ENCODE measurements at regions not wholly inside any gene's neighbourhood (a gene's known extent, or its start where the extent isn't known, plus 50 kb on each side); places are given as distances from the start of the nearest gene placed in this dataset.
"Not testable (repeated sequence)": the region's sequence is repeated elsewhere in the genome, so short reads cannot be mapped to it uniquely, and the experiment has no call there.

DNA sequence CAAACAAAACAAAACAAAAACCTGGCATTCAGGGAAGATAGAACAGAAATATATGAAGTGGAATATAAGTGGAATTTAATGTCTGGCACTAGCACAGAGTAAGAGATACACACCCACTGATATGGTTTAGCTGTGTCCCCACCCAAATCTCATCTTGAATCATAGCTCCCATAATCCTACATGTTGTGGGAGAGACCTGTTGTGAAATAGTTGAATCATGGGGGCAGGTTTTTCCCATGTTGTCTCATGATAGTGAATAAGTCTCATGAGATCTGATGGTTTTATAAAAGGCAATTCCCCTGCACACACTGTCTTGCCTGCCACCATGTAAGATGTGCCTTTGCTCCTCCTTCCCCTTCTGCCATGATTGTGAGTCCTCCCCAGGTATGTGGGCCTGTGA lies 200.1 kb upstream of the RGS17 start:
- not testable (repeated sequence) for H3K4me1 ChIP-seq (ENCODE audit: control insufficient read depth, insufficient read depth, low read length); H3K36me3 ChIP-seq (ENCODE audit: control insufficient read depth, insufficient read depth, low read length); H3K27ac ChIP-seq (ENCODE audit: insufficient read depth, low read depth, low read length, poor library complexity, severe bottlenecking); H3K27me3 ChIP-seq (ENCODE audit: control insufficient read depth, insufficient read depth, low read length, poor library complexity, severe bottlenecking); H3K4me3 ChIP-seq (ENCODE audit: insufficient read depth, low read depth, low read length); H3K9me3 ChIP-seq (ENCODE audit: control insufficient read depth, low read length)

DNA sequence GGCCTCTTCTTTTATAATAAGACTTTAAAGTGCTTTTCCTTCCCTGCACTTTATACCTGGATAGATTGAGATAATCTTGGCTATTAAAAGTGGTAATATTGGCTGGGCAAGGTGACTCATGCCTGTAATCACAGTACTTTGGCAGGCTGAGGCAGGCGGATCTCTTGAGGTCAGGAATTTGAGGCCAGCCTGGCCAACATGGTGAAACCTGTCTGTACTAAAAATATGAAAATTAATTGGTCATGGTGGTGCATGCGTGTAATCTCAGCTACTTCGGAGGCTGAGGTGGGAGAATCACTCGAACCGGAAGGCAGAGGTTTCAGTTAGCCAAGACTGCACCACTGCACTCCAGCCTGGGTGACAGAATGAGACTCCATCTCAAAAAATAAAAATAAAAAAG lies 197.1 kb upstream of the RGS17 start:
- Histone ChIP-seq H3K27ac (ENCODE audit: insufficient read depth, low read depth, low read length, poor library complexity, severe bottlenecking) (no peak overlapping the region), H3K36me3 (ENCODE audit: control insufficient read depth, insufficient read depth, low read length) (no peaks in the 10 kb centered on the region), H3K27me3 (ENCODE audit: control insufficient read depth, insufficient read depth, low read length, poor library complexity, severe bottlenecking) (no peaks in the 10 kb centered on the region), H3K9me3 (ENCODE audit: control insufficient read depth, low read length) (no peaks in the 10 kb centered on the region), H3K4me3 (ENCODE audit: insufficient read depth, low read depth, low read length) (no peak overlapping the region), H3K4me1 (ENCODE audit: control insufficient read depth, insufficient read depth, low read length) (no peaks in the 10 kb centered on the region)
- WGBS, 2 experiments = 92 to 97% methylated on average over 5 of the region's 5 CpGs

DNA sequence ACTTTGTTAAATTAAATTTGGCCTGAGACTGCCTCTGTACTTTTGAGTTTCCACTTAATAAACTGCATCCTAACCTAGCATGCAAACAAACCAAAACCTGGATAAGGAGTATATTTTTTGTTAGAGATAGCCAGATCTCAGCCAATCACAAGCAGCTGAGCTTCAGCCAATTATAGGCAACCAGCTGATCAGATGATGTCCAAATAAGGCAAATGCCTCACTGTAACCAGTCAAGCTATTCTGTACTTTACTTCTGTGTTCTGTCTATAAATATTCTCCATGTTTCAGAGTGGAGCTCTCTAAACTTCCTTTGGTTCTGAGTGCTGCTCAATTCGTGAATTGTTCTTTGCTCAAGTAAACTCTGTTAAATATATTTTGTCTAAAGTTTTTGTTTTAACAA lies 194.6 kb upstream of the RGS17 start:
- H3K4me1 ChIP-seq (ENCODE audit: control insufficient read depth, insufficient read depth, low read length) = no peaks in the 10 kb centered on the region
- no peak overlapping the region for H3K4me3 ChIP-seq (ENCODE audit: insufficient read depth, low read depth, low read length)
- H3K9me3 ChIP-seq (ENCODE audit: control insufficient read depth, low read length) = no peaks in the 10 kb centered on the region
- no peaks in the 10 kb centered on the region for H3K36me3 ChIP-seq (ENCODE audit: control insufficient read depth, insufficient read depth, low read length)
- no CpG with 5 or more reads among the region's 1 CpG for WGBS, 2 experiments
- H3K27ac ChIP-seq (ENCODE audit: insufficient read depth, low read depth, low read length, poor library complexity, severe bottlenecking) = no peak overlapping the region
- no peaks in the 10 kb centered on the region for H3K27me3 ChIP-seq (ENCODE audit: control insufficient read depth, insufficient read depth, low read length, poor library complexity, severe bottlenecking)

DNA sequence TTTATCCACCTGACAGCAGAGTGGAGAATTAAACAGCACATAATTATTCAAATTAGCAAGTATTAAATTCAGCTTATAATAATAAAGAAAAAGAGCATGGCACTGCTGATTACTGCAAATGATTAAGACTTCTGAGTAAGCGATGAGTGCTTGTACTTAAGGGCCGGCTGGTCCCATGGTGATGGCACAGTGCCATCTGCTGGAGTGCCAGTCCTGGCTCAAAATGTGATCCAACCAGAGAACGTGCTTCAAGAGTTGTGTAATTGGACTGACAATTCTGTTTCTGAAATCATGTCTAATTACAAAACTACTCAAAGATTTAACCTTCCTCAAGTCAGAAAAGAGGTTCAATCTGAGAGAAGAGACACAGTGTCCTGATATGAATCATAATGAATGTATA lies 181.6 kb upstream of the RGS17 start:
- WGBS, 2 experiments = 63 to 74% methylated on average over 3 of the region's 3 CpGs
- Histone ChIP-seq H3K27me3 (ENCODE audit: control insufficient read depth, insufficient read depth, low read length, poor library complexity, severe bottlenecking) (no peaks in the 10 kb centered on the region), H3K4me3 (ENCODE audit: insufficient read depth, low read depth, low read length) (no peak overlapping the region), H3K4me1 (ENCODE audit: control insufficient read depth, insufficient read depth, low read length) (no peaks in the 10 kb centered on the region), H3K36me3 (ENCODE audit: control insufficient read depth, insufficient read depth, low read length) (no peaks in the 10 kb centered on the region), H3K9me3 (ENCODE audit: control insufficient read depth, low read length) (no peaks in the 10 kb centered on the region), H3K27ac (ENCODE audit: insufficient read depth, low read depth, low read length, poor library complexity, severe bottlenecking) (no peak overlapping the region)

DNA sequence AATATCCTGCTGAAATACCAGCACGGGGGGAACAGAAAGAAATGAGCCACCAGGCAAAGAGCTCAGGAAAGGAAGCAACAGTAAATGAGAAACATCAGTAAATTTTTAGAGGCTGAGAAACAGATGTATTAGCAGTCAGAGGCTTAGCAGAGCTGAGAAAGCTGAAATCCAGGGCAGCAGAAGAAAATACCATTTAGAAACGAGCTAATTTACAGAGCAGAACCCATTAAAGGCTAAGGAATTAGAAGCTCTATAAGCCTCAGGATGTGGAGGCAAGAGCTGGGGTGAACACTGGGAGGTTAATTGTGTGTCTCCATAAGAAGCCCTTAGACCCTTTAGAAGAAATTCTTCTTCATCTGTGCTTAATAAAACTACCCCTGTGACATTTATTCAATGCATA lies 178.6 kb upstream of the RGS17 start:
- Histone ChIP-seq H3K36me3 (ENCODE audit: control insufficient read depth, insufficient read depth, low read length) (no peaks in the 10 kb centered on the region), H3K4me1 (ENCODE audit: control insufficient read depth, insufficient read depth, low read length) (no peaks in the 10 kb centered on the region), H3K4me3 (ENCODE audit: insufficient read depth, low read depth, low read length) (no peak overlapping the region), H3K27me3 (ENCODE audit: control insufficient read depth, insufficient read depth, low read length, poor library complexity, severe bottlenecking) (no peaks in the 10 kb centered on the region), H3K27ac (ENCODE audit: insufficient read depth, low read depth, low read length, poor library complexity, severe bottlenecking) (peak overlapping the region; percentile 73), H3K9me3 (ENCODE audit: control insufficient read depth, low read length) (no peaks in the 10 kb centered on the region)
- 44 to 62% methylated on average over 2 of the region's 2 CpGs for WGBS, 2 experiments

DNA sequence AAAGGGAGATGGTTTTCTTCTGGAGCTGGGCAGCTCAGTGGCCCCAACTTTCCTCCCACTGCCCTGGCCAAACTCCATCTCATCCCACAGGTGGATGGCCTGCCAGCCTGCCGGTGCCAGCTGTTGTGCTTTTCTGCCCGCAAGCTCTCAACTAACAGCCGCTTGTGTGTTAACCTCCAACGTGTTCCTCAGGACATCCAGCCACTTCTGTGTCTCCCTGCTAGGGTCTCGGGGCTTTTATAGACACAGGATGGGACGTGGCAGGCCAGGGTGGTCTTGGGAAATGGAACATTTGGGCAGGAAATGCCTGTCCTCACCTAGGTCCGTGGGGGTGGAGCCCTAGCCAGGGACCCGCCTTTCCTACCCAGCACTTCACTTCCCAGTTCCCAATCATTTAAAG lies 171.1 kb upstream of the RGS17 start:
- Histone ChIP-seq H3K27me3 (ENCODE audit: control insufficient read depth, insufficient read depth, low read length, poor library complexity, severe bottlenecking) (no peaks in the 10 kb centered on the region), H3K9me3 (ENCODE audit: control insufficient read depth, low read length) (no peaks in the 10 kb centered on the region), H3K4me1 (ENCODE audit: control insufficient read depth, insufficient read depth, low read length) (no peaks in the 10 kb centered on the region), H3K4me3 (ENCODE audit: insufficient read depth, low read depth, low read length) (no peak overlapping the region), H3K27ac (ENCODE audit: insufficient read depth, low read depth, low read length, poor library complexity, severe bottlenecking) (no peak overlapping the region), H3K36me3 (ENCODE audit: control insufficient read depth, insufficient read depth, low read length) (no peaks in the 10 kb centered on the region)
- 92 to 96% methylated on average over 8 of the region's 8 CpGs for WGBS, 2 experiments

DNA sequence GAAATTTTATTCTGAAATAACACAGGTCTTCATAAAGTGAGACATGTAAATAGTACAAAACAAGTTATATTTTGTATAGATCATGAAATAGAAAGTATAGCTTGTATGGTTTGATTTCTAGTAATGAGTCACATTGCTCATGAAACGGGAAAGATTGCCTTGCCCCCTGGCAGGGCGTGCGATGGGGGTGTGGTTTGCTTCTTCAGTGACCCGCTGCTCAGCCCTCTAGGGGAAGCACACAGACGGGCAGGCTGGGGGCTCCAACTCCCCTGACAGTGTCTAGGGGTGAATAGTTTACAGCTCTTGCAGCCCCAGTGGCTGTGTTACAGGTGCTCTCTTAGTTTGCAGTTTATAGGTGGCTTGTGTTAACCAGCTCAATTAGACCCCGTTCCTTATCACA lies 170.5 kb upstream of the RGS17 start:
- 84 to 85% methylated on average over 6 of the region's 6 CpGs for WGBS, 2 experiments
- no peaks in the 10 kb centered on the region for H3K36me3 ChIP-seq (ENCODE audit: control insufficient read depth, insufficient read depth, low read length)
- H3K27ac ChIP-seq (ENCODE audit: insufficient read depth, low read depth, low read length, poor library complexity, severe bottlenecking) = no peak overlapping the region
- H3K4me1 ChIP-seq (ENCODE audit: control insufficient read depth, insufficient read depth, low read length) = no peaks in the 10 kb centered on the region
- H3K9me3 ChIP-seq (ENCODE audit: control insufficient read depth, low read length) = no peaks in the 10 kb centered on the region
- no peak overlapping the region for H3K4me3 ChIP-seq (ENCODE audit: insufficient read depth, low read depth, low read length)
- H3K27me3 ChIP-seq (ENCODE audit: control insufficient read depth, insufficient read depth, low read length, poor library complexity, severe bottlenecking) = no peaks in the 10 kb centered on the region

DNA sequence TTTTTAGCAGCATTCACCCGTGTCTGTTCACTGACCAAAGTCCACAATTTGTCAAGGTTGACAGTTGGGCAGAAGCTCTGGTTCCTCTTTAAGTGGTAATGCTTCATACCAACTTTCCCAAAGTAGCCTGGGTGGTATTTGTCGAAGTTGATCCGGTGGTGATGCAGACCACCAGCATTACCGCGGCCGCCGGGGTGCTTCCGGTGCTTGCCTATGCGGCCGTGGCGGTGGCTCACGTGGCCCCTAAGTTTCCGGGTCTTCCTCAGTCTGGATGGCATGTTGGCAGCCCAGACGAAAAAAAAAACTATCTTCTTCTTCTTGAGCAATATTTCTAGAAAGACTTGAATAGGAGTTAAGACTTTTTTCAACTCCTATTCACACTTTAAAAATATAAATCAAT lies 151.4 kb upstream of the RGS17 start:
- not testable (repeated sequence) for H3K4me1 ChIP-seq (ENCODE audit: control insufficient read depth, insufficient read depth, low read length); H3K36me3 ChIP-seq (ENCODE audit: control insufficient read depth, insufficient read depth, low read length); H3K9me3 ChIP-seq (ENCODE audit: control insufficient read depth, low read length); H3K27me3 ChIP-seq (ENCODE audit: control insufficient read depth, insufficient read depth, low read length, poor library complexity, severe bottlenecking); H3K4me3 ChIP-seq (ENCODE audit: insufficient read depth, low read depth, low read length); H3K27ac ChIP-seq (ENCODE audit: insufficient read depth, low read depth, low read length, poor library complexity, severe bottlenecking)
- WGBS, 2 experiments = 96 to 98% methylated on average over 12 to 14 of the region's 14 CpGs

DNA sequence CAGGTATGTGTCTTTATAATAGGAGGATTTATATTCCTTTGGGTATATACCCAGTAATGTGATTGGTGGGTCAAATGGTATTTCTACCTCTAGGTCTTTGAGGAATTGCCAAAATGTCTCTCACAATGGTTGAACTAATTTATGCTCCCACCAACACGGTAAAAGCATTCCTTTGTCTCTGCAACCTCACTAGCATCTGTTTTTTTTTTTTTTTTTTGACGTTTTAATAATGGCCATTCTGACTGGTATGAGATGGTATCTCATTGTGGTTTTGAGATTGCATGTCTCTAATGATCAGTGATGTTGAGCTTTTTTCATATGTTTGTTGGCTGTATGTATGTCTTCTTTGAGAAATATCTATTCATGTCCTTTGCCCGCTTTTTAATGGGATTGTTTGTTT lies 144.9 kb upstream of the RGS17 start:
- H3K4me3 ChIP-seq (ENCODE audit: insufficient read depth, low read depth, low read length) = no peak overlapping the region
- WGBS, 2 experiments = 68 to 89% methylated on average over 2 to 3 of the region's 3 CpGs
- no peaks in the 10 kb centered on the region for H3K27me3 ChIP-seq (ENCODE audit: control insufficient read depth, insufficient read depth, low read length, poor library complexity, severe bottlenecking)

DNA sequence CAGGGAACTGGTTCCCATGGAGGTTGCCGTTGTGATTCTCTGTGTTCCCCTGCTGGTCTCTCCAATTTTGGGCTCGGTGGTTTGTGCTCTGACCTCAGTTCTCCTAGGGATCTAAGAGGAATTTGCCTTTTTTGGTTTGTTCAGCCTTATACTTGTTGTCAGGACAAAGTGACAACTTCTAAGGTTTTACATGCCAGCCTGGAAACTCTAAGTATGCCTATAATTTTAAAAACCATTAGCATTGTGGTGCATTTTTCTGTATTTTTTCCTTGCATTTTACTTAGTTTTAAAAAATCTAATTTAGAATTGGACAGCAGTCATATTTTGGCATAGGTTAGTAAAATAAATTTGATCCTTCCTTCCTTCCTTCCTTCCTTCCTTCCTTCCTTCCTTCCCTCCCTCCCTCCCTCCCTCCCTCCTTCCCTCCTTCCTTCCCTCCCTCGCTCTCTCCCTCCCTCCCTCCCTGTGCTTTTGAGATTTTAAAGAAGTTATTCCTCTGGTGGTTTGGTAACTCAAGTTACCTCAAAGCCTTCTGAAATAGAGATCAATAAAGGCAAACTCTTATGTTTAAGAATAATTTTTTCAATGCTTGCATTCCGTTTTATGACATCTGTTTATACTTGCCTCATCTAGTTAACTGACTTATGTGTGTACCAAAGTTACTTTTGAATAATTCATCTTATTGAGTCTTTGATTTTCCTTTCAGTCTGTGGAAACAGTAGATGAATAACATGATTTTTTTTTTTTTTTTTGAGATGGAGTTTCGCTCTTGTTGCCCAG lies 141.3 kb upstream of the RGS17 start:
- 66 to 79% methylated on average over 3 to 5 of the region's 5 CpGs for WGBS, 2 experiments
- Histone ChIP-seq H3K9me3 (ENCODE audit: control insufficient read depth, low read length) (no peaks in the 10 kb centered on the region), H3K36me3 (ENCODE audit: control insufficient read depth, insufficient read depth, low read length) (no peaks in the 10 kb centered on the region), H3K27me3 (ENCODE audit: control insufficient read depth, insufficient read depth, low read length, poor library complexity, severe bottlenecking) (no peaks in the 10 kb centered on the region), H3K4me3 (ENCODE audit: insufficient read depth, low read depth, low read length) (no peak overlapping the region), H3K4me1 (ENCODE audit: control insufficient read depth, insufficient read depth, low read length) (no peaks in the 10 kb centered on the region), H3K27ac (ENCODE audit: insufficient read depth, low read depth, low read length, poor library complexity, severe bottlenecking) (no peak overlapping the region)

More for the DNA sequence above, 144.9 kb upstream of the RGS17 start:
- Histone ChIP-seq H3K9me3 (ENCODE audit: control insufficient read depth, low read length) (no peaks in the 10 kb centered on the region), H3K4me1 (ENCODE audit: control insufficient read depth, insufficient read depth, low read length) (no peaks in the 10 kb centered on the region), H3K36me3 (ENCODE audit: control insufficient read depth, insufficient read depth, low read length) (no peaks in the 10 kb centered on the region), H3K27ac (ENCODE audit: insufficient read depth, low read depth, low read length, poor library complexity, severe bottlenecking) (no peak overlapping the region)

DNA sequence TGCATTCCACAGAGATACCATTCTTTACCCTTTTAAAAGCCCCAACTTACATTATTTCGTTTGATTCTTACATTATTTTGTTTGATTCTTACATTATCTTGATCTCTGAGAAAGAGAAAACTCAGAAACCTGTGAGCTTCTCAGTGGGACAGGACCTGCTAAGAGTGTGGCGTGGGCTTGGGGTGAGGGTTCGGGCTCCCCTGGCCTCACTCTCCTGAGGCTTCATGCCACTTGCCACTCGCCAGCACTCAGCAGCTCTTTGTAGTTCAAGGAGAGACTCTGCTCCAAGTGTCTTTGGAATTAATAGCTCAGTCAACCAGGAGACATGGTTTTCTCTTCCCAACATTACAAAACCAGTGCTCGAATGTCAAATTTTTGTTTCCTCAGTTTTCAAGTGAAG lies 132.4 kb upstream of the RGS17 start:
- no peak overlapping the region for H3K27ac ChIP-seq (ENCODE audit: insufficient read depth, low read depth, low read length, poor library complexity, severe bottlenecking)
- no peaks in the 10 kb centered on the region for H3K27me3 ChIP-seq (ENCODE audit: control insufficient read depth, insufficient read depth, low read length, poor library complexity, severe bottlenecking)
- H3K4me1 ChIP-seq (ENCODE audit: control insufficient read depth, insufficient read depth, low read length) = no peaks in the 10 kb centered on the region
- H3K9me3 ChIP-seq (ENCODE audit: control insufficient read depth, low read length) = no peaks in the 10 kb centered on the region
- WGBS, 2 experiments = 89 to 90% methylated on average over 4 to 5 of the region's 5 CpGs
- no peaks in the 10 kb centered on the region for H3K36me3 ChIP-seq (ENCODE audit: control insufficient read depth, insufficient read depth, low read length)
- H3K4me3 ChIP-seq (ENCODE audit: insufficient read depth, low read depth, low read length) = no peak overlapping the region
